ENCODE measurements at regions not wholly inside any gene's neighbourhood (a gene's known extent, or its start where the extent isn't known, plus 50 kb on each side); places are given as distances from the start of the nearest gene placed in this dataset.
"Not testable (repeated sequence)": the region's sequence is repeated elsewhere in the genome, so short reads cannot be mapped to it uniquely, and the experiment has no call there.

GRCh38 chr7:123271231-123271630, 71.5 kb upstream of the SLC13A1 start:
- Histone ChIP-seq H3K9me3 (ENCODE audit: control insufficient read depth, insufficient read depth, low read depth, low read length) (no peaks in the 10 kb centered on the region), H3K79me2 (ENCODE audit: control insufficient read depth, insufficient read depth, low read length) (no peaks in the 10 kb centered on the region), H3K36me3 (ENCODE audit: control insufficient read depth, insufficient read depth, low read length) (no peaks in the 10 kb centered on the region), H3K4me3 (replicated peaks in 1 of 4; ENCODE audit: control extremely low read depth in 1 of 4, insufficient read depth in 1 of 4, low read depth in 3 of 4, low read length in 4 of 4) (no peak overlapping the region), H2AFZ (ENCODE audit: low read length) (no peak overlapping the region), H3K9ac (ENCODE audit: insufficient read depth, low read length) (no peak overlapping the region), H3K27me3 (ENCODE audit: control insufficient read depth, insufficient read depth, low read length) (no peaks in the 10 kb centered on the region), H4K20me1 (ENCODE audit: control insufficient read depth, extremely low read depth, insufficient read depth, low read length) (no peaks in the 10 kb centered on the region), H3K4me2 (ENCODE audit: extremely low read depth, insufficient read depth, low read length) (no peak overlapping the region), H3K27ac (ENCODE audit: insufficient read depth, low read length) (no peak overlapping the region), H3K4me1 (ENCODE audit: control insufficient read depth, extremely low read depth, insufficient read depth, low read length) (no peaks in the 10 kb centered on the region)
- peak; percentile 21 to 29 for DNase-seq (ENCODE audit: low read depth in 2 of 2)
- TF ChIP-seq EZH2 (IDR thresholded peaks at IDR 0.05; ENCODE audit: low read length, missing control alignments) (no peak), CTCF (conservative IDR thresholded peaks at IDR 0.05 in 1 of 2, IDR thresholded peaks at IDR 0.05 in 1 of 2; ENCODE audit: low read depth in 1 of 2, low read length in 2 of 2) (no peak)

GRCh38 chr7:123270570-123270969, 70.8 kb upstream of the SLC13A1 start:
- no peaks in the 10 kb centered on the region for H3K4me1 ChIP-seq (ENCODE audit: control insufficient read depth, extremely low read depth, insufficient read depth, low read length)

GRCh38 chr7:123265853-123266252, 66.1 kb upstream of the SLC13A1 start:
- TF ChIP-seq CTCF (conservative IDR thresholded peaks at IDR 0.05 in 1 of 2, IDR thresholded peaks at IDR 0.05 in 1 of 2; ENCODE audit: low read depth in 1 of 2, low read length in 2 of 2) (no peak), EZH2 (IDR thresholded peaks at IDR 0.05; ENCODE audit: low read length, missing control alignments) (no peak)
- Histone ChIP-seq H3K9me3 (ENCODE audit: control insufficient read depth, insufficient read depth, low read depth, low read length) (no peaks in the 10 kb centered on the region), H3K4me1 (ENCODE audit: control insufficient read depth, extremely low read depth, insufficient read depth, low read length) (no peaks in the 10 kb centered on the region)

More at GRCh38 chr7:123270570-123270969, 70.8 kb upstream of the SLC13A1 start:
- no peak overlapping the region for H3K27ac ChIP-seq (ENCODE audit: insufficient read depth, low read length)
- no peaks in the 10 kb centered on the region for H3K9me3 ChIP-seq (ENCODE audit: control insufficient read depth, insufficient read depth, low read depth, low read length)
- H3K9ac ChIP-seq (ENCODE audit: insufficient read depth, low read length): no peak overlapping the region
- no peaks in the 10 kb centered on the region for H3K36me3 ChIP-seq (ENCODE audit: control insufficient read depth, insufficient read depth, low read length)
- no peaks in the 10 kb centered on the region for H4K20me1 ChIP-seq (ENCODE audit: control insufficient read depth, extremely low read depth, insufficient read depth, low read length)
- no peak overlapping the region for H2AFZ ChIP-seq (ENCODE audit: low read length)
- H3K4me2 ChIP-seq (ENCODE audit: extremely low read depth, insufficient read depth, low read length): no peak overlapping the region
- no peaks in the 10 kb centered on the region for H3K27me3 ChIP-seq (ENCODE audit: control insufficient read depth, insufficient read depth, low read length)
- no peak overlapping the region for H3K4me3 ChIP-seq (replicated peaks in 1 of 4; ENCODE audit: control extremely low read depth in 1 of 4, insufficient read depth in 1 of 4, low read depth in 3 of 4, low read length in 4 of 4)
- no peak for DNase-seq (ENCODE audit: low read depth in 2 of 2)
- TF ChIP-seq EZH2 (IDR thresholded peaks at IDR 0.05; ENCODE audit: low read length, missing control alignments): no peak
- TF ChIP-seq CTCF (conservative IDR thresholded peaks at IDR 0.05 in 1 of 2, IDR thresholded peaks at IDR 0.05 in 1 of 2; ENCODE audit: low read depth in 1 of 2, low read length in 2 of 2): no peak
- H3K79me2 ChIP-seq (ENCODE audit: control insufficient read depth, insufficient read depth, low read length): no peaks in the 10 kb centered on the region

GRCh38 chr7:123264820-123265219, 65.1 kb upstream of the SLC13A1 start:
- not testable (repeated sequence) for H3K9me3 ChIP-seq (ENCODE audit: control insufficient read depth, insufficient read depth, low read depth, low read length)

More at GRCh38 chr7:123265853-123266252, 66.1 kb upstream of the SLC13A1 start:
- H3K9ac ChIP-seq (ENCODE audit: insufficient read depth, low read length): no peak overlapping the region
- H3K4me2 ChIP-seq (ENCODE audit: extremely low read depth, insufficient read depth, low read length): no peak overlapping the region
- H4K20me1 ChIP-seq (ENCODE audit: control insufficient read depth, extremely low read depth, insufficient read depth, low read length): no peaks in the 10 kb centered on the region
- no peak overlapping the region for H2AFZ ChIP-seq (ENCODE audit: low read length)
- no peak overlapping the region for H3K4me3 ChIP-seq (replicated peaks in 1 of 4; ENCODE audit: control extremely low read depth in 1 of 4, insufficient read depth in 1 of 4, low read depth in 3 of 4, low read length in 4 of 4)
- H3K36me3 ChIP-seq (ENCODE audit: control insufficient read depth, insufficient read depth, low read length): no peaks in the 10 kb centered on the region
- H3K79me2 ChIP-seq (ENCODE audit: control insufficient read depth, insufficient read depth, low read length): no peaks in the 10 kb centered on the region
- H3K27ac ChIP-seq (ENCODE audit: insufficient read depth, low read length): no peak overlapping the region
- no peak for DNase-seq (ENCODE audit: low read depth in 2 of 2)
- no peaks in the 10 kb centered on the region for H3K27me3 ChIP-seq (ENCODE audit: control insufficient read depth, insufficient read depth, low read length)

More at GRCh38 chr7:123264820-123265219, 65.1 kb upstream of the SLC13A1 start:
- H3K79me2 ChIP-seq (ENCODE audit: control insufficient read depth, insufficient read depth, low read length); H3K27me3 ChIP-seq (ENCODE audit: control insufficient read depth, insufficient read depth, low read length); H3K4me3 ChIP-seq (replicated peaks in 1 of 4; ENCODE audit: control extremely low read depth in 1 of 4, insufficient read depth in 1 of 4, low read depth in 3 of 4, low read length in 4 of 4); H3K36me3 ChIP-seq (ENCODE audit: control insufficient read depth, insufficient read depth, low read length); H3K4me1 ChIP-seq (ENCODE audit: control insufficient read depth, extremely low read depth, insufficient read depth, low read length); H2AFZ ChIP-seq (ENCODE audit: low read length); H3K9ac ChIP-seq (ENCODE audit: insufficient read depth, low read length); H4K20me1 ChIP-seq (ENCODE audit: control insufficient read depth, extremely low read depth, insufficient read depth, low read length); DNase-seq (ENCODE audit: low read depth in 2 of 2); H3K4me2 ChIP-seq (ENCODE audit: extremely low read depth, insufficient read depth, low read length); H3K27ac ChIP-seq (ENCODE audit: insufficient read depth, low read length): not testable (repeated sequence)

Data from fibroblast of lung (primary cell).